T-helper 2 cell treated with Interferon-gamma antibody and Interleukin-4, amounts not matched to agents 100 ng/mL and 5 ng/mL, for 36 hours (primary cell): ENCODE measurements at regions not wholly inside any gene's neighbourhood (a gene's known extent, or its start where the extent isn't known, plus 50 kb on each side); places are given as distances from the start of the nearest gene placed in this dataset.

Source experiments
- intact Hi-C: fragments of 100-400 bp; cut with micrococcal nuclease; formaldehyde crosslinking; loops from one replicate; pipeline ENCODE4 v1.15.1; 2023

DNA sequence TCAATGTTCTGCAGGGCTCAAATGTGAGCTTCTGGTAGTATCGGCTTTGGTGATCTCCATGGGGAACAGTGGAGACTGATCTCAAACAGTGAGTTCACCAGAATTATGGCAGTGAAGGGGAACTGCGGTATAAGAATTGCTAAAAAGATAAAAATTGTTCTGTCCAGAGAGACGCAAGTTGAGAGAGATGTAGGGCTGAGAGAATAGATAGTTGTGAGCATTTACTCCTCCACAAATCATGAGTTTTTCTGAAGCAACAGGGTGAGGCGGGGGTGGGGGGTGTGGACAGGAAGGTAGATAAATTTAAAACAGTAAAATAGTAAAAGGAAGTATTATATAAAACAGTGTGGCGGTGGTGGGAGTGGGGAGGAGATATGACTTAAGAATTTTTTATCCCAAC is 98.6 kb upstream of the NEDD9 start:
- intact Hi-C loops: no loop called here

GRCh38 chr6:11330413-11330760 is 97.9 kb upstream of the NEDD9 start:
- intact Hi-C loops: no loop called here

DNA sequence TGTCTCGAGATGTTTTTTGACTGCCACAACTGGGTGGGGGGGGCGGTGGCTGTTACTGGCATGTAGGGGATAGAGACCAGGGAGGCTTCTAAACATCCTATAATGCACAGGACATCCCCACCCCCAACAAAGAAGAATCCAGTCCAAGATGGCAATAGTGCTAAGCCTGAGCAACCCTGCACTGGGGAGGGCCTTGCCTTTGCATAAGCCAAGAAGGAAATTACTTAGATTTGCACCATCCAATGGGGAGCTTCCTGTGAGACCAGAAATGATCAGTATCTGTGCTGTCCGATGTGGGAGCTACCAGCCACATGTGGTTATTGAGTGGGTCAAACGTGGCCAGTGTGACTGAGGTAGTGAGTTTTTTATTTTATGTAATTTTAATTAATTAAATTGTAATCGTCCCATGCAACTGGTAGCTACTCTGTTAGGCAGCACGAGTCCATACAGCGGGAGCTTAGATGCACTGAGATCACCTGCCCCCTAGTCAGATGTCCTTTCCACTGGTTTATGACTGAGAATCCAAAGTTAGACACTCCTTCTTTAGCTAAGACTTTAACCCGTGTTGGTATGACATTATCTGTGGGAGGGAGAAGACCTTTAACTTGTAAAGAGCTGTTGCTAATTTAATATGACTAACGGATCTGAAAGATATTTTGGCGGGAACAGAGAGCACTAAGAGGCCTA is 97.4 kb upstream of the NEDD9 start:
- intact Hi-C loops: no loop called here

DNA sequence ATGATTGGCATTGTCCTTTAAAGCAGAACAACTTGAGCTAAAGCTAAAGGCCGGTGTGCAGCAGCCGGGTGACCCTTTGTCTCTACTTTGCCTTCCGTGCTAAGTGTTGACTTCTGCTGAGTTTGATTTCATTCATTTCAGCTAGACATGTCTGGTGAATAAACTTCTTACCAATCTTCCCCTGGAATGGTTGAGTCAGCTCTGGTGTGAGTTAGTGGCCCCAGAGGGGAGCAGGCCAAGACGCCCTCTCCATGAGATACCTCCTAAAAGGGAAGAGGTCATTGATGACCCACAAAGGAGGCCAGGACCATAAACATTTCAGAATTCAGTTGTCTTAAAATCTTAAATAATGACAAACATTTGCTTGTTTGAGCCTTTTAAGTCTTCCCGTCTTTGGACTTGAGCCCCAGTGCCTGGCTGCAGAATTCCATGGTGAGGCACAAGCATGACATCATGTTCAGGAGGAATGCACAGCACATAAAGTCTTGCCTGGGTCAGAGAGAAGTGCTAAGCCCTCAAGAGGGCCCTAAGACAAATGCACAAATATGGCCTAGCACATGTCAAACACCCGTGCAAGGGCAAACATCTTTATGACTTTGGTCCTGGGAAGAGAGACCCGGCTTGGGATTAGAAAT is 96.3 kb upstream of the NEDD9 start:
- intact Hi-C loops: no loop called here

- intact Hi-C loops: loop anchor here (2.0 kb wide), 1 partner anchor 27 kb away; no protein-coding TSS in a partner anchor
Measured at GRCh38 chr6:11327961-11328360, 95.5 kb upstream of the NEDD9 start.

DNA sequence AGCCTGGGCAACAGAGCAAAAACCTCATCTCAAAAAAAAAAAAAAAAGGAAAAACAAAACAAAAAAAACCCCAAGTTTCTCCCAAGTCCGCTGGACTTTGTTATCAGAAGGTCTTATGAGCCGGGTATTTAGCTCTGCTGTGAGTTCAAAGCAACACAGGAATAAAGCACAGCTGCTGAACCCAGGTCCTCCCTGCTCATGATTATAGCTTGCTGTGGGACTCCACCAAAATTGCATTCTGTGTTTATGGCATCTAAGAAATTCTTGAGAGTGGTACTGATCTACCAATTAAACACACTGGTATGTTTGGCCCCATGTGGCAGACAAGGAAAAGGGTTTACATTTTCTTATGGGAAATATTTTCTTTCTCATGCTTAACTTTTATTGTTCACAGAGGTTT is 93.6 kb upstream of the NEDD9 start:
- intact Hi-C loops: loop anchor here (2.0 kb wide), 1 partner anchor 29 kb away; no protein-coding TSS in a partner anchor

- intact Hi-C loops: loop anchor here (1.0 to 5.0 kb wide), 3 partner anchors 47 to 92 kb away; partner anchors contain the start of gene NEDD9
Measured at GRCh38 chr6:11324453-11325015, 92.1 kb upstream of the NEDD9 start.

DNA sequence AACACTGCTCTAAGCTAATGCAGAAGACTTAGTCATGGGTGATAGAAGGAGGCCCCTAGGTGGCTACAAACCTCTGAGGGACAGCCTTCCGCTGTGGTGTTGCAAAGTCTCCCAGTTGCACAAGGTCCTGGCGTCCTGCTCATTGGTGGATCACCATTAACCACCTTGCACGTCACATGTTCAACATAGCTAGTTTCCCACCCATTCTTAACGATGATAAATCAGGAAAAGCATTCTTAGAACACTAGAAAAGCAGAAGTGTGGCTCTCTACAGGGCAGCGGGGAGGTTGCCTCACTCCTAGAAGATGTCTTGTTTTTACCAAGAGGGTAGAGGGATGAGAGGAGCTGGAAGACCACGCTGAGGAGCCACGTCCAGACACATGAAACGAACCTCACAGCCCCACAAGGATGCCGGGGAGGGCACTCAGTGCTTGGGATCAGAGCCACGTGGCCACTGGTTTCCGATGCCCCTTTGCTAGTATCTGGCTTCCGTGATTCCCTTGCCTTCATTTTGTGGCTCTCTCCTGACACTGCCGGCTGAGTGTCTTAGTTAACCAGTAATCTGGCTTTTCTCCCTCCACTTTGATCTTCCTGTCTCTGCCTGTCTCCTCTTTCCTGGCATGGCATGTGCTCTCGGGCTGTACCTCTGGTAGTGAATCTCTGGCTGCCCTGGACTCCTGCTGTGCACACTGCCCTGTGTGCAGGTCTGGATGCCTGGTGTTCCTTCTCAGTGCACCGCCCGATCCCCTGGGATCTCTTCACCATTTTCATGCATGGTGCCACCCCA is 91.4 kb upstream of the NEDD9 start:
- intact Hi-C loops: loop anchor here (1.0 to 5.0 kb wide), 3 partner anchors 47 to 92 kb away; partner anchors contain the start of gene NEDD9

- intact Hi-C loops: loop anchor here (5.0 kb wide), 1 partner anchor 45 kb away; no protein-coding TSS in a partner anchor
Measured at GRCh38 chr6:11322252-11322885, 89.9 kb upstream of the NEDD9 start.

- intact Hi-C loops: loop anchor here (5.0 kb wide), 1 partner anchor 44 kb away; no protein-coding TSS in a partner anchor
Measured at GRCh38 chr6:11320914-11321597, 88.6 kb upstream of the NEDD9 start.

- intact Hi-C loops: no loop called here
Measured at GRCh38 chr6:11318835-11319813, 86.7 kb upstream of the NEDD9 start.

GRCh38 chr6:11317885-11318771 is 85.7 kb upstream of the NEDD9 start:
- intact Hi-C loops: no loop called here

- intact Hi-C loops: no loop called here
Measured at GRCh38 chr6:11315743-11316437, 83.4 kb upstream of the NEDD9 start.

DNA sequence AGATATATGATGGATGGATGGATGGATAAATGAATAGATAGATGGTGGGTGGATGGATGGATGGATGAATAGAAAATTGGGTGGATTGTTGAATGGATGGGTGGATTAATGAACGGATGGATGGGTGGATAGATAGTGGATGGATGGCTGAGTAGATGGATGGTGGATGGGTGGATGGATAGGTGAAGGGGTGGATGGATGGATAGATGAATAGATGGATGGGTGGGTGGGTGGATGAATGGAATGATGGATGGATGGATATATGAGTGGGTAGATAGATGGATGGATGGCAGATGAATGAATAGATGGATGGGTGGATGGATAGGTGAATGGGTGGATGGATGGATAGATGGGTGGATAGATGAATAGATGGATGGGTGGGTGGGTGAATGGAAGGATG is 80.7 kb upstream of the NEDD9 start:
- intact Hi-C loops: no loop called here

- intact Hi-C loops: no loop called here
Measured at GRCh38 chr6:11311970-11312369, 79.5 kb upstream of the NEDD9 start.

GRCh38 chr6:11309947-11310665 is 77.6 kb upstream of the NEDD9 start:
- intact Hi-C loops: no loop called here

DNA sequence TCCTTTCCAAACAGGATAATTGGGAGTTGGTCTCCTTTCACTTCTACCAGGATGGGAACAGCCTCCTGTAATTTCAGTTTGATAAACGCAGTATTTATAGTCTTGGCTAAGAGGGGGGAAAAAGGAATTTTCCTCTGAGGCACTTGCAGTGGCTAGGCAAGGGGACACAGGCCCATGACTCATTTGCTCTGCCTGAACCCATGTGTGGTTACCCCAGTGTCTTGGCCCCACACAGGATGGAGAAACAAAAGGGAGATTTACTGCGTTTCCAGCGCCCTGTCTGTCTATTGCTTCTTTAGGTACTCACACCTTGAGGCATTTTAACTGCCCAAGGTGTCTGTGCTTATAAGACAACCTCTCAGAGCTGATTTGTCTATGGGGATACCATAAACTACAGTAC is 74.8 kb upstream of the NEDD9 start:
- intact Hi-C loops: no loop called here
